HCT116 (cell line): ENCODE measurements at regions not wholly inside any gene's neighbourhood (a gene's known extent, or its start where the extent isn't known, plus 50 kb on each side); places are given as distances from the start of the nearest gene placed in this dataset.

Experiments
- ATAC-seq: fragments of 200-7000 bp; cut with Tn5 transposase; 2 replicates; pipeline ENCODE4 v1.9.1; 2020; ENCODE audit warnings: mild to moderate bottlenecking, moderate library complexity
- BruUV-seq: library from RNA; stranded (reverse); fragments of 400-500 nt; replicated peaks from 2 replicates; lab custom pipeline; 2021; lab: Mats Ljungman, UMichigan
- CTCF ChIA-PET: fragments of 300-600 bp; sonication (Branson Sonifier 250); formaldehyde crosslinking; loops from one replicate; lab custom pipeline; 2021; ENCODE audit warnings: antibody characterized with exemption; lab: Charles Lee
- POLR2A ChIA-PET: fragments of 300-600, 350-600 bp; sonication (Branson Sonifier 250); formaldehyde crosslinking; loops from one replicate; lab custom pipeline; 2021; ENCODE audit warnings: antibody characterized with exemption; lab: Charles Lee
- RAD21 ChIA-PET, 2 experiments: fragments of 300-600 bp; sonication (Branson Sonifier 250); formaldehyde crosslinking; loops; one replicate each; lab custom pipeline; 2023; ENCODE audit warnings: low total read pairs in 2 of 2; ENCODE audit not compliant: uncharacterized antibody in 2 of 2, unreplicated experiment in 2 of 2, low non-redundant PET in 1 of 2; lab: Charles Lee
- DNase-seq: peaks from one replicate; pipeline ENCODE4 v3.0.0-alpha.2; 2010; ENCODE audit warnings: low read depth, low spot score
- H2AFZ ChIP-seq: fragments of 200-600 bp; shearing (Covaris generic), sonication (generic); 2 replicates; pipeline ENCODE4 v1.6.1; 2017; ENCODE audit warnings: low read depth, mixed run types, mixed read lengths, antibody characterized with exemption, low read length; ENCODE audit not compliant: poor library complexity, severe bottlenecking
- H3K27ac ChIP-seq: 2 replicates; pipeline ENCODE4 v1.5.1; 2012; ENCODE audit warnings: low read depth, low read length
- H3K27me3 ChIP-seq: fragments of 200-600 bp; sonication (generic); 2 replicates; pipeline ENCODE4 v1.6.1; 2016; ENCODE audit warnings: mixed run types, low read length, mixed read lengths; ENCODE audit not compliant: insufficient read depth
- H3K36me3 ChIP-seq, 2 experiments: fragments of 200-500 bp in 1 of 2; fragments of 200-600 bp in 1 of 2; sonication (Bioruptor generic) in 1 of 2; sonication (generic) in 1 of 2; 2 replicates each; pipeline versions ENCODE4 v1.5.1 to v1.6.1; 2014 to 2016; ENCODE audit warnings: low read length in 2 of 2, inconsistent platforms in 1 of 2, mixed read lengths in 1 of 2, mixed run types in 1 of 2; ENCODE audit not compliant: insufficient read depth in 2 of 2, control insufficient read depth in 1 of 2
- H3K4me1 ChIP-seq, 2 experiments: fragments of 200-600 bp in 1 of 2; sonication (generic) in 1 of 2; 2 replicates each; pipeline versions ENCODE4 v1.5.1 to v1.6.1; 2012 to 2017; ENCODE audit warnings: low read length in 2 of 2, inconsistent platforms in 1 of 2, mild to moderate bottlenecking in 1 of 2, mixed read lengths in 1 of 2, mixed run types in 1 of 2, moderate library complexity in 1 of 2; ENCODE audit not compliant: insufficient read depth in 2 of 2, control insufficient read depth in 1 of 2
- H3K4me2 ChIP-seq: fragments of 200-600 bp; sonication (generic); 2 replicates; pipeline ENCODE4 v1.6.1; 2017; ENCODE audit warnings: mixed run types, low read length, mixed read lengths
- H3K4me3 ChIP-seq, 2 experiments: fragments of 200-600 bp in 1 of 2; sonication (generic) in 1 of 2; replicated peaks in 1 of 2; 2 replicates each; pipeline ENCODE4 v1.5.1; 2011 to 2016; ENCODE audit warnings: low read length in 2 of 2, control low read depth in 1 of 2, low read depth in 1 of 2, mild to moderate bottlenecking in 1 of 2, mixed read lengths in 1 of 2, mixed run types in 1 of 2
- H3K79me2 ChIP-seq: fragments of 200-600 bp; sonication (generic); 2 replicates; pipeline ENCODE4 v1.6.1; 2017; ENCODE audit warnings: mild to moderate bottlenecking, mixed run types, low read length, moderate library complexity, mixed read lengths; ENCODE audit not compliant: insufficient read depth
- H3K9ac ChIP-seq: fragments of 200-600 bp; sonication (generic); 2 replicates; pipeline ENCODE4 v1.6.1; 2016; ENCODE audit warnings: low read length, mixed read lengths
- H3K9me2 ChIP-seq: fragments of 200-600 bp; sonication (generic), shearing (Covaris generic); 2 replicates; pipeline ENCODE4 v1.6.1; 2017; ENCODE audit warnings: mixed run types, mild to moderate bottlenecking, moderate library complexity; ENCODE audit not compliant: insufficient read depth
- H3K9me3 ChIP-seq, 2 experiments: fragments of 200-500 bp in 1 of 2; fragments of 200-600 bp in 1 of 2; sonication (Bioruptor generic) in 1 of 2; sonication (generic) in 1 of 2; 2 replicates each; pipeline ENCODE4 v1.6.1; 2014 to 2017; ENCODE audit warnings: low read length in 2 of 2, mixed read lengths in 2 of 2, inconsistent platforms in 1 of 2, low read depth in 1 of 2, mild to moderate bottlenecking in 1 of 2, mixed run types in 1 of 2, moderate library complexity in 1 of 2; ENCODE audit not compliant: control insufficient read depth in 1 of 2, insufficient read depth in 1 of 2
- H4K20me1 ChIP-seq: fragments of 200-600 bp; sonication (generic), shearing (Covaris generic); 2 replicates; pipeline ENCODE4 v1.6.1; 2017; ENCODE audit warnings: mixed run types, mild to moderate bottlenecking, moderate library complexity; ENCODE audit not compliant: insufficient read depth
- ATF3 ChIP-seq: IDR thresholded peaks from 2 replicates; pipeline ENCODE4 v1.6.1; 2012
- CBX3 ChIP-seq: IDR thresholded peaks from 2 replicates; pipeline ENCODE4 v1.6.1; 2012; ENCODE audit warnings: low read depth
- EGR1 ChIP-seq: IDR thresholded peaks from 2 replicates; pipeline ENCODE4 v1.6.1; 2012; ENCODE audit warnings: low read depth
- ELF1 ChIP-seq: IDR thresholded peaks from 2 replicates; pipeline ENCODE4 v1.6.1; 2012; ENCODE audit warnings: low read depth, borderline replicate concordance
- EZH2phosphoT487 ChIP-seq: fragments of 200-600 bp; IDR thresholded peaks from 2 replicates; pipeline ENCODE4 v1.6.1; 2018; ENCODE audit warnings: antibody characterized with exemption, borderline replicate concordance
- FOSL1 ChIP-seq: IDR thresholded peaks from 2 replicates; pipeline ENCODE4 v1.6.1; 2012; ENCODE audit warnings: low read depth
- JUND ChIP-seq: IDR thresholded peaks from 2 replicates; pipeline ENCODE4 v1.6.1; 2012
- POLR2A ChIP-seq: IDR thresholded peaks from 2 replicates; pipeline ENCODE4 v1.7.0; 2011; ENCODE audit warnings: borderline replicate concordance; ENCODE audit not compliant: insufficient read depth, insufficient read length; ENCODE audit errors: extremely low read depth
- POLR2AphosphoS5 ChIP-seq: IDR thresholded peaks from 2 replicates; pipeline ENCODE4 v1.6.1; 2011; ENCODE audit warnings: mild to moderate bottlenecking, low read depth, low read length, moderate library complexity
- RAD21 ChIP-seq: IDR thresholded peaks from 2 replicates; pipeline ENCODE4 v1.6.1; 2012; ENCODE audit warnings: low read depth, mild to moderate bottlenecking
- REST ChIP-seq: IDR thresholded peaks from 2 replicates; pipeline ENCODE4 v1.6.1; 2012; ENCODE audit warnings: low read depth
- SIN3A ChIP-seq: IDR thresholded peaks from 2 replicates; pipeline ENCODE4 v1.6.1; 2012; ENCODE audit warnings: low read depth
- SP1 ChIP-seq: IDR thresholded peaks from 2 replicates; pipeline ENCODE4 v1.6.1; 2012; ENCODE audit warnings: low read depth
- SRF ChIP-seq: IDR thresholded peaks from 2 replicates; pipeline ENCODE4 v1.6.1; 2012; ENCODE audit warnings: low read depth
- TCF7L2 ChIP-seq: IDR thresholded peaks from 2 replicates; pipeline ENCODE4 v1.7.0; 2011; ENCODE audit warnings: borderline replicate concordance, inconsistent platforms; ENCODE audit not compliant: insufficient read depth, insufficient read length; ENCODE audit errors: extremely low read depth
- YY1 ChIP-seq: IDR thresholded peaks from 2 replicates; pipeline ENCODE4 v1.6.1; 2011; ENCODE audit warnings: low read length, low read depth, moderate library complexity, mild to moderate bottlenecking; ENCODE audit not compliant: insufficient replicate concordance; ENCODE audit errors: extremely low read depth
- ZBTB33 ChIP-seq: IDR thresholded peaks from 2 replicates; pipeline ENCODE4 v1.6.1; 2011; ENCODE audit warnings: mild to moderate bottlenecking, low read length, moderate library complexity; ENCODE audit not compliant: insufficient replicate concordance; ENCODE audit errors: extremely low read depth
- ZNF274 ChIP-seq: fragments of 200-500 bp; sonication (Bioruptor generic); IDR thresholded peaks from 2 replicates; pipeline ENCODE4 v1.6.1; 2014; ENCODE audit warnings: mild to moderate bottlenecking, low read depth, low read length, inconsistent platforms
- intact Hi-C: fragments of 100-400 bp; cut with micrococcal nuclease; formaldehyde crosslinking; loops from 2 replicates; pipeline ENCODE4 v1.10.0; 2022
- TF ChIP-seq, protein P1 (sequence below): IDR thresholded peaks from 2 replicates; pipeline ENCODE4 v1.6.1; 2012
- TF ChIP-seq, protein P2 (sequence below), 3 experiments: fragments of 200-600 bp in 1 of 3; sonication (generic) in 1 of 3; IDR thresholded peaks in 2 of 3; conservative IDR thresholded peaks in 1 of 3; 2 replicates each; pipeline ENCODE4 v1.5.1; 2012 to 2017; ENCODE audit warnings: low read depth in 2 of 3, low read length in 2 of 3, antibody characterized with exemption in 1 of 3, borderline replicate concordance in 1 of 3, control low read depth in 1 of 3, mild to moderate bottlenecking in 1 of 3, mixed read lengths in 1 of 3, mixed run types in 1 of 3, moderate library complexity in 1 of 3; ENCODE audit not compliant: insufficient read depth in 1 of 3

- Histone ChIP-seq H3K27ac (no peak overlapping the region), H3K36me3 (no peaks in the 10 kb centered on the region), H3K4me3 (no peak overlapping the region), H3K9ac (no peak overlapping the region), H3K9me3 (no peaks in the 10 kb centered on the region), H3K79me2 (no peaks in the 10 kb centered on the region), H3K4me2 (no peak overlapping the region), H3K27me3 (0 out of 2 replicates have a peak, but pooled peaks cover 3% of the 10 kb centered on the region), H3K4me1 (no peaks in the 10 kb centered on the region), H3K9me2 (no peaks in the 10 kb centered on the region), H4K20me1 (no peaks in the 10 kb centered on the region), H2AFZ (no peak overlapping the region)
- ATAC-seq (no peak), DNase-seq (no peak)
- intact Hi-C loops: no loop called here
- RAD21 ChIA-PET: no interaction called here
- POLR2A ChIA-PET: no interaction called here
- CTCF ChIA-PET: no interaction called here
- BruUV-seq: no TSS peak
- no peak for TF ChIP-seq SIN3A
- no peak for TF ChIP-seq SRF
- TF ChIP-seq, protein P1, sequence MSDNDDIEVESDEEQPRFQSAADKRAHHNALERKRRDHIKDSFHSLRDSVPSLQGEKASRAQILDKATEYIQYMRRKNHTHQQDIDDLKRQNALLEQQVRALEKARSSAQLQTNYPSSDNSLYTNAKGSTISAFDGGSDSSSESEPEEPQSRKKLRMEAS: no peak
- no peak for TF ChIP-seq TCF7L2
- no peak for TF ChIP-seq EZH2phosphoT487
- no peak for TF ChIP-seq JUND
- no peak for TF ChIP-seq POLR2AphosphoS5
- no peak for TF ChIP-seq EGR1
- no peak for TF ChIP-seq ZNF274
- TF ChIP-seq ATF3: no peak
- TF ChIP-seq SP1: no peak
- TF ChIP-seq ZBTB33: no peak
- no peak for TF ChIP-seq POLR2A
- TF ChIP-seq REST: no peak
- no peak for TF ChIP-seq FOSL1
- TF ChIP-seq ELF1: no peak
- TF ChIP-seq YY1: no peak
- TF ChIP-seq, protein P2, sequence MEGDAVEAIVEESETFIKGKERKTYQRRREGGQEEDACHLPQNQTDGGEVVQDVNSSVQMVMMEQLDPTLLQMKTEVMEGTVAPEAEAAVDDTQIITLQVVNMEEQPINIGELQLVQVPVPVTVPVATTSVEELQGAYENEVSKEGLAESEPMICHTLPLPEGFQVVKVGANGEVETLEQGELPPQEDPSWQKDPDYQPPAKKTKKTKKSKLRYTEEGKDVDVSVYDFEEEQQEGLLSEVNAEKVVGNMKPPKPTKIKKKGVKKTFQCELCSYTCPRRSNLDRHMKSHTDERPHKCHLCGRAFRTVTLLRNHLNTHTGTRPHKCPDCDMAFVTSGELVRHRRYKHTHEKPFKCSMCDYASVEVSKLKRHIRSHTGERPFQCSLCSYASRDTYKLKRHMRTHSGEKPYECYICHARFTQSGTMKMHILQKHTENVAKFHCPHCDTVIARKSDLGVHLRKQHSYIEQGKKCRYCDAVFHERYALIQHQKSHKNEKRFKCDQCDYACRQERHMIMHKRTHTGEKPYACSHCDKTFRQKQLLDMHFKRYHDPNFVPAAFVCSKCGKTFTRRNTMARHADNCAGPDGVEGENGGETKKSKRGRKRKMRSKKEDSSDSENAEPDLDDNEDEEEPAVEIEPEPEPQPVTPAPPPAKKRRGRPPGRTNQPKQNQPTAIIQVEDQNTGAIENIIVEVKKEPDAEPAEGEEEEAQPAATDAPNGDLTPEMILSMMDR (IDR thresholded peaks at IDR 0.05 in 2 of 3, conservative IDR thresholded peaks at IDR 0.05 in 1 of 3; ENCODE audit: borderline replicate concordance in 1 of 3, insufficient read depth in 1 of 3, low read depth in 2 of 3, low read length in 2 of 3): no peak
- no peak for TF ChIP-seq CBX3
- no peak for TF ChIP-seq RAD21
- TF ChIP-seq, all 23 proteins: peak for 0
Observed at GRCh38 chr3:59251869-59252268, 202.0 kb upstream of the CFAP20DC start.
